ENCODE measurements at regions not wholly inside any gene's neighbourhood (a gene's known extent, or its start where the extent isn't known, plus 50 kb on each side); places are given as distances from the start of the nearest gene placed in this dataset.

DNA sequence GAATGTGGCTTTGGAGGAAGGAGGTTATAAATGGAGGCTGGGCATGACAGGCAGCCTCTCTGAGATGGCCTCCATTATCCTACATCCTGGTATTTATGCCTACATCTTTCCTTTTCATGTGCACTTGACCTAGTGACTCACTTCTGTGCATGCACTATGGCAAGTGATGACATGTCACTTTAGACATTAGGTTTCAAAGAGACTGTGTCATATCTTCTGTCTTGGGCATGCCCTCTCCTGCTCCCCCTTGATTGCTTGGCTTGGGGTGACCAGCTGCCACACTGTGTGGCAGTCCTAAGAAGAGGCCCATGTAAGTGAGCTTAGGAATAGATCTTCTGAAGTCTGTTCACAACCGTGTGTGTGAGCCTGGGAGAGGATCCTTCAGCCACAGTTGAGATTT is 472.8 kb downstream of the FGF9 start (continued):
- TF ChIP-seq, protein P1, sequence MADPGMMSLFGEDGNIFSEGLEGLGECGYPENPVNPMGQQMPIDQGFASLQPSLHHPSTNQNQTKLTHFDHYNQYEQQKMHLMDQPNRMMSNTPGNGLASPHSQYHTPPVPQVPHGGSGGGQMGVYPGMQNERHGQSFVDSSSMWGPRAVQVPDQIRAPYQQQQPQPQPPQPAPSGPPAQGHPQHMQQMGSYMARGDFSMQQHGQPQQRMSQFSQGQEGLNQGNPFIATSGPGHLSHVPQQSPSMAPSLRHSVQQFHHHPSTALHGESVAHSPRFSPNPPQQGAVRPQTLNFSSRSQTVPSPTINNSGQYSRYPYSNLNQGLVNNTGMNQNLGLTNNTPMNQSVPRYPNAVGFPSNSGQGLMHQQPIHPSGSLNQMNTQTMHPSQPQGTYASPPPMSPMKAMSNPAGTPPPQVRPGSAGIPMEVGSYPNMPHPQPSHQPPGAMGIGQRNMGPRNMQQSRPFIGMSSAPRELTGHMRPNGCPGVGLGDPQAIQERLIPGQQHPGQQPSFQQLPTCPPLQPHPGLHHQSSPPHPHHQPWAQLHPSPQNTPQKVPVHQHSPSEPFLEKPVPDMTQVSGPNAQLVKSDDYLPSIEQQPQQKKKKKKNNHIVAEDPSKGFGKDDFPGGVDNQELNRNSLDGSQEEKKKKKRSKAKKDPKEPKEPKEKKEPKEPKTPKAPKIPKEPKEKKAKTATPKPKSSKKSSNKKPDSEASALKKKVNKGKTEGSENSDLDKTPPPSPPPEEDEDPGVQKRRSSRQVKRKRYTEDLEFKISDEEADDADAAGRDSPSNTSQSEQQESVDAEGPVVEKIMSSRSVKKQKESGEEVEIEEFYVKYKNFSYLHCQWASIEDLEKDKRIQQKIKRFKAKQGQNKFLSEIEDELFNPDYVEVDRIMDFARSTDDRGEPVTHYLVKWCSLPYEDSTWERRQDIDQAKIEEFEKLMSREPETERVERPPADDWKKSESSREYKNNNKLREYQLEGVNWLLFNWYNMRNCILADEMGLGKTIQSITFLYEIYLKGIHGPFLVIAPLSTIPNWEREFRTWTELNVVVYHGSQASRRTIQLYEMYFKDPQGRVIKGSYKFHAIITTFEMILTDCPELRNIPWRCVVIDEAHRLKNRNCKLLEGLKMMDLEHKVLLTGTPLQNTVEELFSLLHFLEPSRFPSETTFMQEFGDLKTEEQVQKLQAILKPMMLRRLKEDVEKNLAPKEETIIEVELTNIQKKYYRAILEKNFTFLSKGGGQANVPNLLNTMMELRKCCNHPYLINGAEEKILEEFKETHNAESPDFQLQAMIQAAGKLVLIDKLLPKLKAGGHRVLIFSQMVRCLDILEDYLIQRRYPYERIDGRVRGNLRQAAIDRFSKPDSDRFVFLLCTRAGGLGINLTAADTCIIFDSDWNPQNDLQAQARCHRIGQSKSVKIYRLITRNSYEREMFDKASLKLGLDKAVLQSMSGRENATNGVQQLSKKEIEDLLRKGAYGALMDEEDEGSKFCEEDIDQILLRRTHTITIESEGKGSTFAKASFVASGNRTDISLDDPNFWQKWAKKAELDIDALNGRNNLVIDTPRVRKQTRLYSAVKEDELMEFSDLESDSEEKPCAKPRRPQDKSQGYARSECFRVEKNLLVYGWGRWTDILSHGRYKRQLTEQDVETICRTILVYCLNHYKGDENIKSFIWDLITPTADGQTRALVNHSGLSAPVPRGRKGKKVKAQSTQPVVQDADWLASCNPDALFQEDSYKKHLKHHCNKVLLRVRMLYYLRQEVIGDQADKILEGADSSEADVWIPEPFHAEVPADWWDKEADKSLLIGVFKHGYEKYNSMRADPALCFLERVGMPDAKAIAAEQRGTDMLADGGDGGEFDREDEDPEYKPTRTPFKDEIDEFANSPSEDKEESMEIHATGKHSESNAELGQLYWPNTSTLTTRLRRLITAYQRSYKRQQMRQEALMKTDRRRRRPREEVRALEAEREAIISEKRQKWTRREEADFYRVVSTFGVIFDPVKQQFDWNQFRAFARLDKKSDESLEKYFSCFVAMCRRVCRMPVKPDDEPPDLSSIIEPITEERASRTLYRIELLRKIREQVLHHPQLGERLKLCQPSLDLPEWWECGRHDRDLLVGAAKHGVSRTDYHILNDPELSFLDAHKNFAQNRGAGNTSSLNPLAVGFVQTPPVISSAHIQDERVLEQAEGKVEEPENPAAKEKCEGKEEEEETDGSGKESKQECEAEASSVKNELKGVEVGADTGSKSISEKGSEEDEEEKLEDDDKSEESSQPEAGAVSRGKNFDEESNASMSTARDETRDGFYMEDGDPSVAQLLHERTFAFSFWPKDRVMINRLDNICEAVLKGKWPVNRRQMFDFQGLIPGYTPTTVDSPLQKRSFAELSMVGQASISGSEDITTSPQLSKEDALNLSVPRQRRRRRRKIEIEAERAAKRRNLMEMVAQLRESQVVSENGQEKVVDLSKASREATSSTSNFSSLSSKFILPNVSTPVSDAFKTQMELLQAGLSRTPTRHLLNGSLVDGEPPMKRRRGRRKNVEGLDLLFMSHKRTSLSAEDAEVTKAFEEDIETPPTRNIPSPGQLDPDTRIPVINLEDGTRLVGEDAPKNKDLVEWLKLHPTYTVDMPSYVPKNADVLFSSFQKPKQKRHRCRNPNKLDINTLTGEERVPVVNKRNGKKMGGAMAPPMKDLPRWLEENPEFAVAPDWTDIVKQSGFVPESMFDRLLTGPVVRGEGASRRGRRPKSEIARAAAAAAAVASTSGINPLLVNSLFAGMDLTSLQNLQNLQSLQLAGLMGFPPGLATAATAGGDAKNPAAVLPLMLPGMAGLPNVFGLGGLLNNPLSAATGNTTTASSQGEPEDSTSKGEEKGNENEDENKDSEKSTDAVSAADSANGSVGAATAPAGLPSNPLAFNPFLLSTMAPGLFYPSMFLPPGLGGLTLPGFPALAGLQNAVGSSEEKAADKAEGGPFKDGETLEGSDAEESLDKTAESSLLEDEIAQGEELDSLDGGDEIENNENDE (IDR thresholded peaks at IDR 0.05; ENCODE audit: insufficient replicate concordance, low read length), result no peak
- TF ChIP-seq CREB1 (IDR thresholded peaks at IDR 0.05), result no peak
- TF ChIP-seq, protein P2, sequence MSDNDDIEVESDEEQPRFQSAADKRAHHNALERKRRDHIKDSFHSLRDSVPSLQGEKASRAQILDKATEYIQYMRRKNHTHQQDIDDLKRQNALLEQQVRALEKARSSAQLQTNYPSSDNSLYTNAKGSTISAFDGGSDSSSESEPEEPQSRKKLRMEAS (IDR thresholded peaks at IDR 0.05), result no peak
- TF ChIP-seq SP1 (IDR thresholded peaks at IDR 0.05; ENCODE audit: low read depth, low read length), result no peak
- TF ChIP-seq CHD1 (IDR thresholded peaks at IDR 0.05; ENCODE audit: low read depth, low read length), result no peak
- TF ChIP-seq KDM4A (IDR thresholded peaks at IDR 0.05; ENCODE audit: low read depth, low read length, severe bottlenecking), result no peak
- TF ChIP-seq SAP30 (IDR thresholded peaks at IDR 0.05; ENCODE audit: insufficient read depth, insufficient replicate concordance, low read length), result no peak
- TF ChIP-seq SIRT6 (IDR thresholded peaks at IDR 0.05; ENCODE audit: low read length), result no peak
- TF ChIP-seq, protein P3, sequence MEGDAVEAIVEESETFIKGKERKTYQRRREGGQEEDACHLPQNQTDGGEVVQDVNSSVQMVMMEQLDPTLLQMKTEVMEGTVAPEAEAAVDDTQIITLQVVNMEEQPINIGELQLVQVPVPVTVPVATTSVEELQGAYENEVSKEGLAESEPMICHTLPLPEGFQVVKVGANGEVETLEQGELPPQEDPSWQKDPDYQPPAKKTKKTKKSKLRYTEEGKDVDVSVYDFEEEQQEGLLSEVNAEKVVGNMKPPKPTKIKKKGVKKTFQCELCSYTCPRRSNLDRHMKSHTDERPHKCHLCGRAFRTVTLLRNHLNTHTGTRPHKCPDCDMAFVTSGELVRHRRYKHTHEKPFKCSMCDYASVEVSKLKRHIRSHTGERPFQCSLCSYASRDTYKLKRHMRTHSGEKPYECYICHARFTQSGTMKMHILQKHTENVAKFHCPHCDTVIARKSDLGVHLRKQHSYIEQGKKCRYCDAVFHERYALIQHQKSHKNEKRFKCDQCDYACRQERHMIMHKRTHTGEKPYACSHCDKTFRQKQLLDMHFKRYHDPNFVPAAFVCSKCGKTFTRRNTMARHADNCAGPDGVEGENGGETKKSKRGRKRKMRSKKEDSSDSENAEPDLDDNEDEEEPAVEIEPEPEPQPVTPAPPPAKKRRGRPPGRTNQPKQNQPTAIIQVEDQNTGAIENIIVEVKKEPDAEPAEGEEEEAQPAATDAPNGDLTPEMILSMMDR (IDR thresholded peaks at IDR 0.05; ENCODE audit: control extremely low read depth in 1 of 3, insufficient read depth in 1 of 3, low read depth in 1 of 3, low read length in 3 of 3), result no peak
